KMS-11 (cell line): ENCODE measurements at regions not wholly inside any gene's neighbourhood (a gene's known extent, or its start where the extent isn't known, plus 50 kb on each side); places are given as distances from the start of the nearest gene placed in this dataset.

Source experiments
- H2AFZ ChIP-seq: fragments of 200-600 bp; sonication (generic); 2 replicates; pipeline ENCODE4 v1.6.1; 2016; ENCODE audit warnings: antibody characterized with exemption, mixed run types, low read depth
- H3K27ac ChIP-seq: fragments of 200-600 bp; sonication (generic); 2 replicates; pipeline ENCODE4 v1.6.1; 2016; ENCODE audit warnings: mild to moderate bottlenecking, mixed run types
- H3K27me3 ChIP-seq: fragments of 200-600 bp; sonication (generic); 2 replicates; pipeline ENCODE4 v1.6.1; 2017; ENCODE audit warnings: mild to moderate bottlenecking, low read depth, mixed run types, moderate library complexity; ENCODE audit not compliant: insufficient read depth
- H3K36me3 ChIP-seq: fragments of 200-600 bp; sonication (generic); 2 replicates; pipeline ENCODE4 v1.6.1; 2017; ENCODE audit warnings: mild to moderate bottlenecking, mixed run types; ENCODE audit not compliant: insufficient read depth
- H3K4me1 ChIP-seq: fragments of 200-600 bp; sonication (generic); 2 replicates; pipeline ENCODE4 v1.6.1; 2016; ENCODE audit warnings: mild to moderate bottlenecking, low read depth, mixed run types; ENCODE audit not compliant: poor library complexity, severe bottlenecking
- H3K4me2 ChIP-seq: fragments of 200-600 bp; sonication (generic); 2 replicates; pipeline ENCODE4 v1.7.0; 2016; ENCODE audit warnings: mild to moderate bottlenecking, mixed run types
- H3K4me3 ChIP-seq: fragments of 200-600 bp; sonication (generic); IDR thresholded peaks from 2 replicates; pipeline ENCODE4 v1.6.1; 2017; ENCODE audit warnings: low read depth, low read length, mixed read lengths; ENCODE audit not compliant: insufficient read depth
- H3K79me2 ChIP-seq: fragments of 200-600 bp; sonication (generic); 2 replicates; pipeline ENCODE4 v1.6.1; 2016; ENCODE audit warnings: low read depth, mixed run types; ENCODE audit not compliant: insufficient read depth
- H3K9ac ChIP-seq: fragments of 200-600 bp; sonication (generic); 2 replicates; pipeline ENCODE4 v1.6.1; 2016; ENCODE audit warnings: mild to moderate bottlenecking, mixed run types
- H4K20me1 ChIP-seq: fragments of 200-600 bp; sonication (generic); 2 replicates; pipeline ENCODE4 v1.6.1; 2016; ENCODE audit warnings: mild to moderate bottlenecking, mixed run types; ENCODE audit not compliant: insufficient read depth
- TF ChIP-seq, protein P1 (sequence below): fragments of 200-600 bp; sonication (generic); conservative IDR thresholded peaks from 2 replicates; pipeline ENCODE4 v1.6.1; 2017; ENCODE audit warnings: low read depth, mild to moderate bottlenecking, antibody characterized with exemption, low read length, moderate library complexity, mixed read lengths

GRCh38 chr16:73204359-73205152 is 156.6 kb upstream of the ZFHX3 start:
- TF ChIP-seq, protein P1, sequence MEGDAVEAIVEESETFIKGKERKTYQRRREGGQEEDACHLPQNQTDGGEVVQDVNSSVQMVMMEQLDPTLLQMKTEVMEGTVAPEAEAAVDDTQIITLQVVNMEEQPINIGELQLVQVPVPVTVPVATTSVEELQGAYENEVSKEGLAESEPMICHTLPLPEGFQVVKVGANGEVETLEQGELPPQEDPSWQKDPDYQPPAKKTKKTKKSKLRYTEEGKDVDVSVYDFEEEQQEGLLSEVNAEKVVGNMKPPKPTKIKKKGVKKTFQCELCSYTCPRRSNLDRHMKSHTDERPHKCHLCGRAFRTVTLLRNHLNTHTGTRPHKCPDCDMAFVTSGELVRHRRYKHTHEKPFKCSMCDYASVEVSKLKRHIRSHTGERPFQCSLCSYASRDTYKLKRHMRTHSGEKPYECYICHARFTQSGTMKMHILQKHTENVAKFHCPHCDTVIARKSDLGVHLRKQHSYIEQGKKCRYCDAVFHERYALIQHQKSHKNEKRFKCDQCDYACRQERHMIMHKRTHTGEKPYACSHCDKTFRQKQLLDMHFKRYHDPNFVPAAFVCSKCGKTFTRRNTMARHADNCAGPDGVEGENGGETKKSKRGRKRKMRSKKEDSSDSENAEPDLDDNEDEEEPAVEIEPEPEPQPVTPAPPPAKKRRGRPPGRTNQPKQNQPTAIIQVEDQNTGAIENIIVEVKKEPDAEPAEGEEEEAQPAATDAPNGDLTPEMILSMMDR = no peak
- H2AFZ ChIP-seq = no peak overlapping the region

GRCh38 chr16:73202161-73202729 is 154.3 kb upstream of the ZFHX3 start:
- Histone ChIP-seq H3K4me1 (no peaks in the 10 kb centered on the region), H3K27me3 (no peaks in the 10 kb centered on the region), H3K4me2 (no peak overlapping the region), H4K20me1 (no peaks in the 10 kb centered on the region), H3K4me3 (no peak overlapping the region), H3K9ac (no peak overlapping the region), H2AFZ (no peak overlapping the region), H3K36me3 (no peaks in the 10 kb centered on the region), H3K79me2 (no peaks in the 10 kb centered on the region), H3K27ac (no peak overlapping the region)
- TF ChIP-seq, protein P1 = no peak

More at GRCh38 chr16:73204359-73205152, 156.6 kb upstream of the ZFHX3 start:
- H3K4me3 ChIP-seq = no peak overlapping the region
- no peak overlapping the region for H3K4me2 ChIP-seq
- H3K9ac ChIP-seq = no peak overlapping the region
- H3K36me3 ChIP-seq = no peaks in the 10 kb centered on the region
- H3K4me1 ChIP-seq = no peaks in the 10 kb centered on the region
- H3K27me3 ChIP-seq = no peaks in the 10 kb centered on the region
- H4K20me1 ChIP-seq = no peaks in the 10 kb centered on the region
- no peaks in the 10 kb centered on the region for H3K79me2 ChIP-seq
- no peak overlapping the region for H3K27ac ChIP-seq

GRCh38 chr16:73199214-73199613 is 151.3 kb upstream of the ZFHX3 start:
- Histone ChIP-seq H3K4me3 (no peak overlapping the region), H2AFZ (no peak overlapping the region), H3K27me3 (no peaks in the 10 kb centered on the region), H3K4me2 (no peak overlapping the region), H3K36me3 (no peaks in the 10 kb centered on the region), H4K20me1 (no peaks in the 10 kb centered on the region), H3K27ac (no peak overlapping the region), H3K4me1 (no peaks in the 10 kb centered on the region), H3K79me2 (no peaks in the 10 kb centered on the region), H3K9ac (no peak overlapping the region)
- TF ChIP-seq, protein P1 = no peak

GRCh38 chr16:73198481-73198880 is 150.6 kb upstream of the ZFHX3 start:
- H3K79me2 ChIP-seq = no peaks in the 10 kb centered on the region
- H4K20me1 ChIP-seq = no peaks in the 10 kb centered on the region
- no peak overlapping the region for H3K9ac ChIP-seq
- H3K27ac ChIP-seq = no peak overlapping the region
- TF ChIP-seq, protein P1 = no peak
- no peak overlapping the region for H3K4me2 ChIP-seq
- H3K36me3 ChIP-seq = no peaks in the 10 kb centered on the region
- no peak overlapping the region for H3K4me3 ChIP-seq
- no peaks in the 10 kb centered on the region for H3K27me3 ChIP-seq
- H3K4me1 ChIP-seq = no peaks in the 10 kb centered on the region
- H2AFZ ChIP-seq = no peak overlapping the region
